Keratinocyte (primary cell): ENCODE measurements at regions not wholly inside any gene's neighbourhood (a gene's known extent, or its start where the extent isn't known, plus 50 kb on each side); places are given as distances from the start of the nearest gene placed in this dataset.

Source experiments
- DNase-seq: peaks from one replicate; pipeline ENCODE4 v3.0.0-alpha.2; 2011; ENCODE audit warnings: low read depth, missing footprints, low spot score
- FAIRE-seq: peaks from 2 replicates; lab custom pipeline; 2011; peaks lifted over from hg19 to GRCh38; lab: Jason Lieb, UNC
- H2AFZ ChIP-seq: 2 replicates; pipeline ENCODE4 v1.6.0; 2012; ENCODE audit warnings: low read length, control low read depth, inconsistent platforms; ENCODE audit not compliant: control insufficient read depth
- H3K27ac ChIP-seq: 2 replicates; pipeline ENCODE4 v1.5.1; 2011; ENCODE audit warnings: low read length; ENCODE audit not compliant: control insufficient read depth, insufficient read depth
- H3K27me3 ChIP-seq: 3 replicates; pipeline ENCODE4 v1.6.0; 2011; ENCODE audit warnings: low read length; ENCODE audit not compliant: control insufficient read depth, insufficient read depth; ENCODE audit errors: extremely low read depth
- H3K36me3 ChIP-seq, 2 experiments: 2 replicates in 1 of 2; 3 replicates in 1 of 2; pipeline ENCODE4 v1.5.1; 2011; ENCODE audit warnings: low read length in 2 of 2, mild to moderate bottlenecking in 1 of 2; ENCODE audit not compliant: control insufficient read depth in 2 of 2, insufficient read depth in 2 of 2; ENCODE audit errors: extremely low read depth in 1 of 2
- H3K4me1 ChIP-seq: 3 replicates; pipeline ENCODE4 v1.5.1; 2011; ENCODE audit warnings: low read length; ENCODE audit not compliant: control insufficient read depth, insufficient read depth; ENCODE audit errors: extremely low read depth
- H3K4me2 ChIP-seq: 3 replicates; pipeline ENCODE4 v1.6.0; 2011; ENCODE audit warnings: low read depth, low read length; ENCODE audit not compliant: control insufficient read depth, insufficient read depth; ENCODE audit errors: extremely low read depth
- H3K4me3 ChIP-seq, 3 experiments: fragments of 200-600 bp in 1 of 3; sonication (generic) in 1 of 3; 2 replicates in 2 of 3; 3 replicates in 1 of 3; pipeline ENCODE4 v1.5.1; 2011 to 2016; ENCODE audit warnings: low read length in 3 of 3, mild to moderate bottlenecking in 3 of 3, control low read depth in 2 of 3, inconsistent platforms in 1 of 3, low read depth in 1 of 3, mixed read lengths in 1 of 3, mixed run types in 1 of 3, moderate library complexity in 1 of 3; ENCODE audit not compliant: control insufficient read depth in 2 of 3, insufficient read depth in 2 of 3; ENCODE audit errors: extremely low read depth in 1 of 3
- H3K79me2 ChIP-seq: 2 replicates; pipeline ENCODE4 v1.6.0; 2012; ENCODE audit warnings: low read length; ENCODE audit not compliant: control insufficient read depth, insufficient read depth
- H3K9ac ChIP-seq: 3 replicates; pipeline ENCODE4 v1.6.0; 2011; ENCODE audit warnings: low read length; ENCODE audit not compliant: control insufficient read depth, insufficient read depth; ENCODE audit errors: extremely low read depth
- H3K9me1 ChIP-seq: 3 replicates; pipeline ENCODE4 v1.6.0; 2011; ENCODE audit warnings: low read length; ENCODE audit not compliant: control insufficient read depth, insufficient read depth; ENCODE audit errors: extremely low read depth
- H3K9me3 ChIP-seq: 2 replicates; pipeline ENCODE4 v1.5.1; 2012; ENCODE audit warnings: low read depth, low read length; ENCODE audit not compliant: control insufficient read depth
- H4K20me1 ChIP-seq: 3 replicates; pipeline ENCODE4 v1.6.0; 2011; ENCODE audit warnings: low read length; ENCODE audit not compliant: control insufficient read depth, insufficient read depth; ENCODE audit errors: extremely low read depth
- CTCF ChIP-seq, 3 experiments: IDR thresholded peaks in 1 of 3; conservative IDR thresholded peaks in 1 of 3; optimal IDR thresholded peaks in 1 of 3; 2 replicates in 2 of 3; 3 replicates in 1 of 3; pipeline versions ENCODE3 to v1.5.1; 2011; ENCODE audit warnings: low read length in 3 of 3, mild to moderate bottlenecking in 3 of 3, moderate library complexity in 2 of 3, control low read depth in 1 of 3, inconsistent platforms in 1 of 3; ENCODE audit not compliant: insufficient read depth in 2 of 3; ENCODE audit errors: extremely low read depth in 1 of 3
- EZH2 ChIP-seq: IDR thresholded peaks from one replicate; pipeline ENCODE4 v1.6.1; 2012; ENCODE audit warnings: inconsistent platforms, mild to moderate bottlenecking, low read length, moderate library complexity
- dilution Hi-C: fragments of 300-500 bp; cut with MboI; formaldehyde crosslinking; loops from one replicate; pipeline ENCODE4 v1.7.0; 2020; ENCODE audit warnings: low sequenced_read_pairs; ENCODE audit not compliant: extremely low pct_ligation_motif_present

- DNase-seq (no peak), FAIRE-seq (no peak)
- H3K27me3 ChIP-seq: no peaks in the 10 kb centered on the region
- H3K36me3 ChIP-seq: no peaks in the 10 kb centered on the region
- no peaks in the 10 kb centered on the region for H3K4me1 ChIP-seq
- H3K79me2 ChIP-seq: no peaks in the 10 kb centered on the region
- H3K4me3 ChIP-seq: no peak overlapping the region
- no peak overlapping the region for H3K9ac ChIP-seq
- no peak overlapping the region for H3K4me2 ChIP-seq
- H3K9me3 ChIP-seq: no peaks in the 10 kb centered on the region
- no peak overlapping the region for H2AFZ ChIP-seq
- no peaks in the 10 kb centered on the region for H4K20me1 ChIP-seq
- no peak overlapping the region for H3K27ac ChIP-seq
- no peaks in the 10 kb centered on the region for H3K9me1 ChIP-seq
- TF ChIP-seq CTCF (optimal IDR thresholded peaks at IDR 0.05 in 1 of 3, IDR thresholded peaks at IDR 0.05 in 1 of 3, conservative IDR thresholded peaks at IDR 0.05 in 1 of 3; ENCODE audit: extremely low read depth in 1 of 3, insufficient read depth in 2 of 3, low read length in 3 of 3): no peak
- no peak for TF ChIP-seq EZH2
- dilution Hi-C loops: no loop called here
Measured at GRCh38 chr9:73761905-73762304, 610.2 kb downstream of the ANXA1 start.

GRCh38 chr9:73773896-73774295 is 622.2 kb downstream of the ANXA1 start:
- no peaks in the 10 kb centered on the region for H4K20me1 ChIP-seq
- no peak for FAIRE-seq
- dilution Hi-C loops: no loop called here

More at GRCh38 chr9:73773896-73774295, 622.2 kb downstream of the ANXA1 start:
- Histone ChIP-seq H3K27me3 (peaks cover 14% of the 10 kb centered on the region), H3K36me3 (no peaks in the 10 kb centered on the region), H3K9ac (no peak overlapping the region), H3K79me2 (no peaks in the 10 kb centered on the region), H3K27ac (no peak overlapping the region), H2AFZ (no peak overlapping the region), H3K9me1 (no peaks in the 10 kb centered on the region), H3K4me3 (no peak overlapping the region), H3K9me3 (no peaks in the 10 kb centered on the region), H3K4me1 (no peaks in the 10 kb centered on the region), H3K4me2 (no peak overlapping the region)
- TF ChIP-seq CTCF (optimal IDR thresholded peaks at IDR 0.05 in 1 of 3, IDR thresholded peaks at IDR 0.05 in 1 of 3, conservative IDR thresholded peaks at IDR 0.05 in 1 of 3; ENCODE audit: extremely low read depth in 1 of 3, insufficient read depth in 2 of 3, low read length in 3 of 3) (no peak), EZH2 (no peak)
- DNase-seq: no peak
